ENCODE measurements at regions not wholly inside any gene's neighbourhood (a gene's known extent, or its start where the extent isn't known, plus 50 kb on each side); places are given as distances from the start of the nearest gene placed in this dataset.

GRCh38 chr10:2641028-2641427 lies 426.3 kb upstream of the PFKP start:
- TF ChIP-seq POLR2A (IDR thresholded peaks at IDR 0.05) (no peak), POLR2AphosphoS5 (IDR thresholded peaks at IDR 0.05; ENCODE audit: insufficient read depth in 1 of 2, low read depth in 1 of 2) (no peak), CTCF (IDR thresholded peaks at IDR 0.05) (no peak)
